ENCODE measurements at regions not wholly inside any gene's neighbourhood (a gene's known extent, or its start where the extent isn't known, plus 50 kb on each side); places are given as distances from the start of the nearest gene placed in this dataset.
A peak's percentile ranks its signal among the peaks of the same experiment; 100 is the strongest.

GRCh38 chr6:104574135-104574750 is 285.5 kb downstream of the HACE1 start:
- no peak for DNase-seq (ENCODE audit: low spot score)

GRCh38 chr6:104573350-104573749 is 286.4 kb downstream of the HACE1 start:
- no peak for DNase-seq (ENCODE audit: low spot score)

DNA sequence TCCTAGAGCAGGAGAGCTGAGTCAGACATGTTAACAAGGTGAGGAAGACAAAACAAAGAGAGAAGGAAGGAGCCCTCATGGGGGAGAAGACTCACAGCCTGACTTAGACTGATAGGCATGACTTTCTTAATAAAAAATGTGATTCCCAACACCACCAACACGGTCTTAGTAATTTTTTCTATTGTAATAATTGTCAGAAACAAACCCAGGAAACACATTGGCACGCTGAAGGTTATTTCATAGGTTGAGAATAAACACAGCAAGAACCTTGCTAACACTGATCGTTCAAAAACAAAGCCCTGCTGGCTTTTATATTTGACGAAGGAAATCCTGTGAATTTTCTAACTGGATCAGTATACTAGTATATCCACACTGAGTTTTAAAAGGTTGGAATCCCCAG is 286.8 kb downstream of the HACE1 start:
- DNase-seq (ENCODE audit: low spot score) = no peak

DNA sequence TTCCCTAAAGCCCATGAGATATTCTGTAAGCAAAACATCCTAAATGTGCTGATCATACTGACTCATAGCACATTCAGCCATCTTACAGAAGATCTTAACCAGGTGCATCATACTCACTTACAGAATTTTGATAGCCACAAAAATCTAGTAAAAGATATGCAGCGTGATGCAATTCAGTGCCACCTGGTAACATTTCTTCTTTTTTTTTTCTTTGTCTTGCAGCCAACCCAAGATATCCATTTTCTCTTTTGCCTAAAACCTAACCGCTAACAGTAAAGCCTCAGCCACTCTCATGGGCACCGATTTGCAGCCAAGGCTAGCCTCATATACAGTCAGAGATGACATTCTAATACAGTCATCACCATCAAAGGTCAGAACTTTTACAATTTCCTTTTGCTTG is 293.3 kb downstream of the HACE1 start:
- peak; percentile 82 for DNase-seq (ENCODE audit: low spot score)

- no peak for DNase-seq (ENCODE audit: low spot score)
These were observed 296.4 kb downstream of the HACE1 start for GRCh38 chr6:104563306-104563705.

GRCh38 chr6:104559435-104560202 is 300.1 kb downstream of the HACE1 start:
- DNase-seq (ENCODE audit: low spot score) = no peak

DNA sequence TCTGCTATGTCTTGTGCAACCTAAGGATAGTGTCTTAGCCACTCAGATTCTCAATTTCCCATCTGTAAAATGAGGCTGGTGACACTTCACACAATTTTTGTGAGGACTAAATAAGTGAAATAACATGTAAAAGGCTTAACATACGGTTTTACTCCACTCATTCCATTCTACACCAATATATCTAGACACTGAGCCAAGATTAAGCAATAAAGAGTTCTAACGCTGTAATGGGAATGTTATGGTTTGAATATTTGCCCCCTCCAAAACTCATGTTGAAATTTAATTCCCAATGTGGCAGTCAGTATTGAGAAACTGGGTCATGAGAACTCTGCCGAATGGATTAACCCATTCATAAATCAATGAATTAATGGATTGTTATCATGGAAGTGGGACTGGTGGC is 301.0 kb downstream of the HACE1 start:
- DNase-seq (ENCODE audit: low spot score) = no peak

- no peak for DNase-seq (ENCODE audit: low spot score)
These were observed 311.4 kb downstream of the HACE1 start for GRCh38 chr6:104548297-104548696.

GRCh38 chr6:104541411-104541810 is 318.3 kb downstream of the HACE1 start:
- DNase-seq (ENCODE audit: low spot score) = no peak

DNA sequence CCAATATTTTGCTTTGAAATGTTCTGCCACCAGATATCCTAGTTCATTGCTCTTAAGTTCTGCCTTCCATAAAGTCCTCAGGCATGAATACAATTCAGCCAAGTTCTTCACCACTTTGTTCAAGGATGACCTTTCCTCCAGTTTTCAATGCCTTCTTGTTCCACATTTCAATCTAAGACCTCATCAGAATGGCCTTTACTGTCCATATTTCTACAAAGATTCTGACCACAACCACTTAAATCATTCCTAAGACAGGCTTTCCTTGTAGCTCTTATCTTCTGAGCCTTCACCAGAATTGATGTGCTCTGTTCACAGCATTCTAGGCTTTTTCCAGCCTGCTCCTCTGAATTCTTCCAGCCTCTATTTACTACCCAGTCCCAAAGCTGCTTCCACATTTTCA is 319.0 kb downstream of the HACE1 start:
- DNase-seq (ENCODE audit: low spot score) = no peak

DNA sequence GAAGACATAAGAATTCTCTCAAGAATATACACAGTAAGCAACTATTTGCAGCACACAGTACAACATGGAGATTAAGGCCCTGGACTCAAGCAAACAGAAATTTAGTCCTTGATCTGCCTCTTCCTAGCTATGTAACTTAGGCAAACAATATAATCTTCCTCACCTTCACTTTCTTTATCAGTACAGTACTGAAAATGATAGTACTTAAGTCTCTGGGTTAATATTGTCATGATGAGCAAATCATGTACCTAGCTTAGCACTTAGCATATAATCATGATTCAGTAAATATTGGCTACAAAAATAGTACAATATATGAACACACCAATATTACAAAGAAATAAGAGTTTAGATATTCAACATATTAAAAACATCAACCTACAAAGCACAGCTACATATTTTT is 320.5 kb downstream of the HACE1 start:
- DNase-seq (ENCODE audit: low spot score) = no peak

GRCh38 chr6:104537872-104538271 is 321.8 kb downstream of the HACE1 start:
- DNase-seq (ENCODE audit: low spot score) = no peak

GRCh38 chr6:104537180-104537579 is 322.5 kb downstream of the HACE1 start:
- DNase-seq (ENCODE audit: low spot score) = peak; percentile 59

- DNase-seq (ENCODE audit: low spot score) = no peak
These were observed 327.3 kb downstream of the HACE1 start for GRCh38 chr6:104532462-104532861.

GRCh38 chr6:104531646-104532045 is 328.1 kb downstream of the HACE1 start:
- no peak for DNase-seq (ENCODE audit: low spot score)

- no peak for DNase-seq (ENCODE audit: low spot score)
These were observed 331.8 kb downstream of the HACE1 start for GRCh38 chr6:104527761-104528415.

DNA sequence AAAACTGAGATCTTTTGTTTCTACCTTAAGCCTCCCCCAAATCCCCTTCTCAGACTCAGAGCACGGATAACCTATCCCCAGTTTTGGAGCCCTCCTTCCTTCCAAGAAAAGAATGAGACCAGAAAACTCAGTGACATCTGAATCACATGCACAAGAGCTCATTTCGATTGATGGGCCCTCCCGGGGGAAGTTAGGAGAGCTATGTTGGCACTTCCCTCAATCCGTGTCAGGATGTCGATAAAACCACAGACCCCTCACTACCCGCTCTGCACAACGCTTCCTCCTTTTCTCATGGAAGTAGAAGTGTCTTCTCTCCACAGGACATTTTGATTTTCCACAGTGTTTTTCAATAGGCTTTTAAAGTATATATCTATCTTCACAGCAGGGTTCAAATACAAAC is 332.4 kb downstream of the HACE1 start:
- no peak for DNase-seq (ENCODE audit: low spot score)

GRCh38 chr6:104526376-104526775 is 333.3 kb downstream of the HACE1 start:
- DNase-seq (ENCODE audit: low spot score) = no peak

- peak; percentile 88 for DNase-seq (ENCODE audit: low spot score)
These were observed 333.9 kb downstream of the HACE1 start for GRCh38 chr6:104525677-104526322.

DNA sequence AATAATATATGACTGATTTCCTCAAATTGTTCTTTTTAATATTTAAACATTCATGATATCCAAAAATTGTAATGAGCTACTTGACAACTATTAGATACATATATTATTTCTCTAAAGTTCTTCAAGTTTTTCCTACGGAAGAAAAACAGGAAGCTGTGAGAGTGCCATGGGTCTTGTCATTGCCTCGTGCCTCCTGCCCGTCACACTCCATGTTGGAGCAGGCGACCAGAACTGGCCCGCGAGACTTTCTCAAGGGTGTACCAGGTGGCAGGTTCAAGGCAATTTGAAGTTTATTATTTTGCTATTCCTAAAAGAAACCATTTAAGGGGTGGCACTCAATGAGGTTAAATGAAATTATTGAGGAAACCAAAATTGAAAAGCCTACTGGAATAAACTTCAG is 337.2 kb downstream of the HACE1 start:
- no peak for DNase-seq (ENCODE audit: low spot score)

- no peak for DNase-seq (ENCODE audit: low spot score)
These were observed 338.5 kb downstream of the HACE1 start for GRCh38 chr6:104521176-104521575.

DNA sequence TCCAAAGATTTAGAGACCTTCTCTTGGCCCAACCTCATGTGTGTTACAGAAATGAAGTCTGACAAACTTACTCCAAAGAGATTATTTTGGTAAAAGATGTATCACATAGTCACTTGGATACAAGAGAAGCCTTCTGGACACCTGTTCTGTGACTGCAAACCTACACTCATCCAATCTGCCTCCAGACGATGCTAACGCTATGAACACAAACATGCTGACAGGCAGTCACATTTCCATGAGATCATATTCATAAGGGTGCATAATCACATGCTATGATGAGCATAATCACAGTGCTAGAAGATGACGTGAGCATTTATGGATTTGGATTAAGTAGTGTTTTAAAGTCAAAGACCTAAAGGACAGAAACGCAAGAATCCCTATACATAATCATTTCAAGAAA is 340.2 kb downstream of the HACE1 start:
- DNase-seq (ENCODE audit: low spot score) = no peak

- DNase-seq (ENCODE audit: low spot score) = no peak
These were observed 350.4 kb downstream of the HACE1 start for GRCh38 chr6:104509355-104509754.

Measured in RKO (cell line).